Mesendoderm (in vitro differentiated cells): ENCODE measurements at regions not wholly inside any gene's neighbourhood (a gene's known extent, or its start where the extent isn't known, plus 50 kb on each side); places are given as distances from the start of the nearest gene placed in this dataset.

Source experiments
- DNase-seq: peaks from one replicate; pipeline ENCODE4 v3.0.0; 2013
- H2AK5ac ChIP-seq: 2 replicates; pipeline ENCODE4 v1.6.1; 2013; ENCODE audit warnings: low read length, inconsistent platforms
- H2BK120ac ChIP-seq: 2 replicates; pipeline ENCODE4 v1.6.1; 2013; ENCODE audit warnings: low read depth, mild to moderate bottlenecking, low read length, moderate library complexity, mixed read lengths
- H2BK15ac ChIP-seq: replicated peaks from 2 replicates; pipeline ENCODE4 v1.6.1; 2013; ENCODE audit warnings: low read depth, mild to moderate bottlenecking, moderate library complexity
- H2BK5ac ChIP-seq: 2 replicates; pipeline ENCODE4 v1.6.1; 2013; ENCODE audit warnings: low read length, inconsistent platforms
- H3K18ac ChIP-seq: 2 replicates; pipeline ENCODE4 v1.6.1; 2013; ENCODE audit warnings: mild to moderate bottlenecking, low read length, mixed read lengths
- H3K23ac ChIP-seq: one replicate; pipeline ENCODE4 v1.6.1; 2013; ENCODE audit warnings: low read length
- H3K27ac ChIP-seq: 2 replicates; pipeline ENCODE4 v1.5.1; 2013; ENCODE audit warnings: low read depth, mild to moderate bottlenecking, inconsistent platforms, low read length, moderate library complexity
- H3K27me3 ChIP-seq: 2 replicates; pipeline ENCODE4 v1.6.1; 2013; ENCODE audit warnings: low read length, control low read depth, mild to moderate bottlenecking, inconsistent platforms; ENCODE audit not compliant: insufficient read depth, poor library complexity
- H3K36me3 ChIP-seq: 2 replicates; pipeline ENCODE4 v1.6.1; 2013; ENCODE audit warnings: low read length, inconsistent platforms; ENCODE audit not compliant: control insufficient read depth, insufficient read depth
- H3K4ac ChIP-seq: one replicate; pipeline ENCODE4 v1.6.1; 2013; ENCODE audit warnings: low read depth, mild to moderate bottlenecking, low read length, moderate library complexity
- H3K4me1 ChIP-seq: 2 replicates; pipeline ENCODE4 v1.6.1; 2013; ENCODE audit warnings: low read depth, low read length, inconsistent platforms; ENCODE audit not compliant: control insufficient read depth
- H3K4me2 ChIP-seq: 2 replicates; pipeline ENCODE4 v1.6.1; 2013; ENCODE audit warnings: low read length
- H3K4me3 ChIP-seq: 2 replicates; pipeline ENCODE4 v1.5.1; 2013; ENCODE audit warnings: mild to moderate bottlenecking, low read length
- H3K56ac ChIP-seq: one replicate; pipeline ENCODE4 v1.6.1; 2013; ENCODE audit warnings: low read length
- H3K79me1 ChIP-seq: 2 replicates; pipeline ENCODE4 v1.6.1; 2013; ENCODE audit warnings: low read length, inconsistent platforms
- H3K79me2 ChIP-seq: 2 replicates; pipeline ENCODE4 v1.6.1; 2013; ENCODE audit warnings: mild to moderate bottlenecking, low read length; ENCODE audit not compliant: control insufficient read depth, insufficient read depth
- H3K9ac ChIP-seq: 2 replicates; pipeline ENCODE4 v1.6.1; 2013; ENCODE audit warnings: low read length, inconsistent platforms
- H4K5ac ChIP-seq: one replicate; pipeline ENCODE4 v1.6.1; 2013; ENCODE audit warnings: low read length
- H4K8ac ChIP-seq: one replicate; pipeline ENCODE4 v1.6.1; 2013; ENCODE audit warnings: low read depth, mild to moderate bottlenecking, control low read depth, low read length, moderate library complexity
- WGBS: extraction: QIAGEN DNeasy Blood & Tissue Kit; methylation state at CpG from one replicate; pipeline ENCODE4 v1.1.7; 2013; ENCODE audit warnings: low lambda C conversion rate, missing lambda C conversion rate; ENCODE audit not compliant: insufficient coverage; ENCODE audit errors: extremely low coverage; 5-methylcytosine and 5-hydroxymethylcytosine counted together

- Histone ChIP-seq H3K27ac (no peak overlapping the region), H2BK15ac (no peak overlapping the region), H3K4me1 (no peaks in the 10 kb centered on the region), H3K56ac (no peak overlapping the region), H3K4me2 (no peak overlapping the region), H3K79me1 (no peaks in the 10 kb centered on the region), H3K18ac (no peak overlapping the region), H3K9ac (no peak overlapping the region), H4K5ac (no peak overlapping the region), H3K4ac (no peak overlapping the region), H2BK120ac (no peak overlapping the region), H4K8ac (no peak overlapping the region), H3K79me2 (no peaks in the 10 kb centered on the region), H3K36me3 (no peaks in the 10 kb centered on the region), H2BK5ac (no peak overlapping the region), H3K4me3 (no peak overlapping the region), H2AK5ac (no peak overlapping the region), H3K27me3 (no peaks in the 10 kb centered on the region), H3K23ac (no peak overlapping the region)
- no peak for DNase-seq
- WGBS = no CpG with 5 or more reads among the region's 1 CpG
Measured at GRCh38 chr6:112796712-112797111, 449.6 kb downstream of the RFPL4B start.

GRCh38 chr6:112799889-112800288 is 452.8 kb downstream of the RFPL4B start:
- H3K4me1 ChIP-seq = no peaks in the 10 kb centered on the region
- DNase-seq = no peak
- no peak overlapping the region for H3K27ac ChIP-seq
- no peaks in the 10 kb centered on the region for H3K36me3 ChIP-seq
- no CpG with 5 or more reads among the region's 1 CpG for WGBS
- no peak overlapping the region for H3K18ac ChIP-seq
- no peak overlapping the region for H2BK15ac ChIP-seq
- H3K79me1 ChIP-seq = no peaks in the 10 kb centered on the region
- H2BK5ac ChIP-seq = no peak overlapping the region
- H2AK5ac ChIP-seq = no peak overlapping the region
- no peak overlapping the region for H3K4ac ChIP-seq
- no peaks in the 10 kb centered on the region for H3K27me3 ChIP-seq
- no peak overlapping the region for H2BK120ac ChIP-seq
- no peaks in the 10 kb centered on the region for H3K79me2 ChIP-seq
- H3K4me3 ChIP-seq = no peak overlapping the region
- no peak overlapping the region for H3K23ac ChIP-seq
- no peak overlapping the region for H3K56ac ChIP-seq
- H4K8ac ChIP-seq = no peak overlapping the region
- H4K5ac ChIP-seq = no peak overlapping the region
- H3K9ac ChIP-seq = no peak overlapping the region
- H3K4me2 ChIP-seq = no peak overlapping the region

- no peak overlapping the region for H2BK15ac ChIP-seq
- no peak overlapping the region for H3K56ac ChIP-seq
- WGBS = no CpG with 5 or more reads among the region's 1 CpG
- H4K8ac ChIP-seq = no peak overlapping the region
- H2BK5ac ChIP-seq = no peak overlapping the region
- H3K79me1 ChIP-seq = no peaks in the 10 kb centered on the region
- DNase-seq = no peak
- no peak overlapping the region for H3K4ac ChIP-seq
- H4K5ac ChIP-seq = no peak overlapping the region
- no peaks in the 10 kb centered on the region for H3K36me3 ChIP-seq
- no peaks in the 10 kb centered on the region for H3K4me1 ChIP-seq
- no peak overlapping the region for H2BK120ac ChIP-seq
- H3K23ac ChIP-seq = no peak overlapping the region
- no peak overlapping the region for H3K4me3 ChIP-seq
- no peaks in the 10 kb centered on the region for H3K79me2 ChIP-seq
- no peak overlapping the region for H3K27ac ChIP-seq
- no peak overlapping the region for H3K18ac ChIP-seq
- H3K4me2 ChIP-seq = no peak overlapping the region
- no peak overlapping the region for H2AK5ac ChIP-seq
- no peak overlapping the region for H3K9ac ChIP-seq
- no peaks in the 10 kb centered on the region for H3K27me3 ChIP-seq
Measured at GRCh38 chr6:112800439-112800838, 453.3 kb downstream of the RFPL4B start.

GRCh38 chr6:112800916-112801315 is 453.8 kb downstream of the RFPL4B start:
- WGBS = no CpG with 5 or more reads among the region's 1 CpG
- H2BK120ac ChIP-seq = no peak overlapping the region
- H3K23ac ChIP-seq = no peak overlapping the region
- no peak overlapping the region for H4K8ac ChIP-seq
- no peaks in the 10 kb centered on the region for H3K27me3 ChIP-seq
- no peak overlapping the region for H2BK15ac ChIP-seq
- no peak overlapping the region for H3K18ac ChIP-seq
- H3K9ac ChIP-seq = no peak overlapping the region
- H3K79me1 ChIP-seq = no peaks in the 10 kb centered on the region
- H3K79me2 ChIP-seq = no peaks in the 10 kb centered on the region
- H3K4me2 ChIP-seq = no peak overlapping the region
- no peak for DNase-seq
- H3K27ac ChIP-seq = no peak overlapping the region
- H3K56ac ChIP-seq = no peak overlapping the region
- H3K36me3 ChIP-seq = no peaks in the 10 kb centered on the region
- H4K5ac ChIP-seq = no peak overlapping the region
- no peak overlapping the region for H3K4ac ChIP-seq
- no peak overlapping the region for H3K4me3 ChIP-seq
- H2BK5ac ChIP-seq = no peak overlapping the region
- H3K4me1 ChIP-seq = no peaks in the 10 kb centered on the region
- H2AK5ac ChIP-seq = no peak overlapping the region

GRCh38 chr6:112801468-112802080 is 454.4 kb downstream of the RFPL4B start:
- Histone ChIP-seq H4K8ac (no peak overlapping the region), H3K27me3 (no peaks in the 10 kb centered on the region), H3K4me1 (no peaks in the 10 kb centered on the region), H2BK120ac (no peak overlapping the region), H3K4me2 (no peak overlapping the region), H3K79me1 (no peaks in the 10 kb centered on the region), H3K27ac (no peak overlapping the region), H2BK15ac (no peak overlapping the region), H2AK5ac (no peak overlapping the region), H3K9ac (no peak overlapping the region), H3K4me3 (no peak overlapping the region), H3K4ac (no peak overlapping the region), H3K36me3 (no peaks in the 10 kb centered on the region), H3K79me2 (no peaks in the 10 kb centered on the region), H3K18ac (no peak overlapping the region), H3K23ac (no peak overlapping the region), H2BK5ac (no peak overlapping the region), H4K5ac (no peak overlapping the region), H3K56ac (no peak overlapping the region)
- WGBS = no CpG with 5 or more reads among the region's 3 CpGs
- no peak for DNase-seq

GRCh38 chr6:112802144-112802543 is 455.0 kb downstream of the RFPL4B start:
- Histone ChIP-seq H3K4me2 (no peak overlapping the region), H2BK15ac (no peak overlapping the region), H3K79me1 (no peaks in the 10 kb centered on the region), H3K4me3 (no peak overlapping the region), H4K5ac (no peak overlapping the region), H3K9ac (no peak overlapping the region), H3K27me3 (no peaks in the 10 kb centered on the region), H2AK5ac (no peak overlapping the region), H4K8ac (no peak overlapping the region), H2BK5ac (no peak overlapping the region), H3K18ac (no peak overlapping the region), H2BK120ac (no peak overlapping the region), H3K56ac (no peak overlapping the region), H3K79me2 (no peaks in the 10 kb centered on the region), H3K4me1 (no peaks in the 10 kb centered on the region), H3K36me3 (no peaks in the 10 kb centered on the region), H3K27ac (no peak overlapping the region), H3K4ac (no peak overlapping the region), H3K23ac (no peak overlapping the region)
- no CpG with 5 or more reads among the region's 1 CpG for WGBS
- no peak for DNase-seq
